SK-N-MC (cell line): ENCODE measurements at regions not wholly inside any gene's neighbourhood (a gene's known extent, or its start where the extent isn't known, plus 50 kb on each side); places are given as distances from the start of the nearest gene placed in this dataset.

ENCODE experiments used
- EZH2 ChIP-seq: fragments of 200-600 bp; sonication (generic); IDR thresholded peaks from one replicate; pipeline ENCODE4 v1.6.1; 2017; ENCODE audit warnings: antibody characterized with exemption
- POLR2AphosphoS5 ChIP-seq: IDR thresholded peaks from 2 replicates; pipeline ENCODE4 v1.6.1; 2012; ENCODE audit warnings: mild to moderate bottlenecking, low read depth, low read length, borderline replicate concordance

DNA sequence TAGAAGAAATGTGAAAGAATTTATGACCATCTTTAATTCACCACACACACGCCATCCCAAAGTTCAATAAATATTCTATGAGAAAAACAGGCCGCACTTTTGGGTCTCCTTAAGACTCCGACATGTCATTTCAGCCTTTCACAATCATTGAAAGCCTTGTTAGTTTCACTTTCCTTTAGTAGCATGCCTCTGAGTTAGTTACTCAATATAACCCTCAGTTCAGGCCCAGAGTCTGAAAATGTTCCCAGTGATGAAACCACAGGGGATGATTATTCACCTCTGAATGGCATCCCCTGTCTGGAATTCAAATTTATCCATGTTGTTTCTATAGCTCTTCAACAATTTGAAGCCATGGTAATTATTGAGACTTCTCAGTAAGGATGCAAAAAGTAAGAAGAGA lies 278.1 kb upstream of the NRP1 start:
- TF ChIP-seq EZH2 (no peak), POLR2AphosphoS5 (no peak)
